ENCODE measurements at regions not wholly inside any gene's neighbourhood (a gene's known extent, or its start where the extent isn't known, plus 50 kb on each side); places are given as distances from the start of the nearest gene placed in this dataset.
"Not testable (repeated sequence)": the region's sequence is repeated elsewhere in the genome, so short reads cannot be mapped to it uniquely, and the experiment has no call there.

GRCh38 chr1:183753464-183753891, 51.4 kb upstream of the RGL1 start:
- DNase-seq (ENCODE audit: low read depth): no peak

GRCh38 chr1:183744132-183744913, 60.6 kb upstream of the RGL1 start:
- no peak for DNase-seq (ENCODE audit: low read depth)

- DNase-seq (ENCODE audit: low read depth): no peak
Observed at GRCh38 chr1:183742355-183742754, 62.6 kb upstream of the RGL1 start.

GRCh38 chr1:183739741-183740271, 65.1 kb upstream of the RGL1 start:
- DNase-seq (ENCODE audit: low read depth): no peak

- DNase-seq (ENCODE audit: low read depth): no peak
Observed at GRCh38 chr1:183739082-183739481, 65.8 kb upstream of the RGL1 start.

- DNase-seq (ENCODE audit: low read depth): not testable (repeated sequence)
Observed at GRCh38 chr1:183737916-183738315, 67.0 kb upstream of the RGL1 start.

GRCh38 chr1:183736343-183736742, 68.6 kb upstream of the RGL1 start:
- no peak for DNase-seq (ENCODE audit: low read depth)

- DNase-seq (ENCODE audit: low read depth): no peak
Observed at GRCh38 chr1:183735069-183735860, 69.7 kb upstream of the RGL1 start.

GRCh38 chr1:183734543-183735036, 70.3 kb upstream of the RGL1 start:
- DNase-seq (ENCODE audit: low read depth): peak; percentile 50

GRCh38 chr1:183733715-183734114, 71.2 kb upstream of the RGL1 start:
- no peak for DNase-seq (ENCODE audit: low read depth)

GRCh38 chr1:183732236-183732880, 72.6 kb upstream of the RGL1 start:
- DNase-seq (ENCODE audit: low read depth): no peak

- no peak for DNase-seq (ENCODE audit: low read depth)
Observed at GRCh38 chr1:183730886-183731573, 73.9 kb upstream of the RGL1 start.

- no peak for DNase-seq (ENCODE audit: low read depth)
Observed at GRCh38 chr1:183730107-183730724, 74.7 kb upstream of the RGL1 start.

- no peak for DNase-seq (ENCODE audit: low read depth)
Observed at GRCh38 chr1:183726825-183727224, 73.7 kb upstream of the APOBEC4 start.

GRCh38 chr1:183724350-183725042, 71.4 kb upstream of the APOBEC4 start:
- DNase-seq (ENCODE audit: low read depth): no peak

GRCh38 chr1:183723571-183723970, 70.5 kb upstream of the APOBEC4 start:
- no peak for DNase-seq (ENCODE audit: low read depth)

GRCh38 chr1:183721041-183721440, 67.9 kb upstream of the APOBEC4 start:
- no peak for DNase-seq (ENCODE audit: low read depth)

GRCh38 chr1:183720028-183720427, 66.9 kb upstream of the APOBEC4 start:
- no peak for DNase-seq (ENCODE audit: low read depth)

GRCh38 chr1:183719289-183719688, 66.2 kb upstream of the APOBEC4 start:
- DNase-seq (ENCODE audit: low read depth): no peak

GRCh38 chr1:183716286-183716685, 63.2 kb upstream of the APOBEC4 start:
- DNase-seq (ENCODE audit: low read depth): no peak

All from GM04503 (cell line).